Liver (tissue), 8 donors: ENCODE measurements at regions not wholly inside any gene's neighbourhood (a gene's known extent, or its start where the extent isn't known, plus 50 kb on each side); places are given as distances from the start of the nearest gene placed in this dataset.

ENCODE experiments used
- DNase-seq: peaks from one replicate; pipeline ENCODE4 v3.0.0-alpha.2; 2017; ENCODE audit warnings: low spot score
- H3K27ac ChIP-seq, 2 donors: one replicate each; pipeline ENCODE4 v1.7.0; 2013; ENCODE audit warnings: inconsistent platforms in 2 of 2, low read length in 2 of 2, control low read depth in 1 of 2, low read depth in 1 of 2, mild to moderate bottlenecking in 1 of 2
- H3K27me3 ChIP-seq, 4 donors: one replicate each; pipeline versions ENCODE4 v1.6.1 to v1.7.0; 2013; ENCODE audit warnings: low read length in 3 of 4, inconsistent platforms in 1 of 4, mild to moderate bottlenecking in 1 of 4, moderate library complexity in 1 of 4; ENCODE audit not compliant: control insufficient read depth in 4 of 4, insufficient read depth in 4 of 4
- H3K36me3 ChIP-seq, 4 donors: one replicate each; pipeline versions ENCODE4 v1.6.1 to v1.7.0; 2013; ENCODE audit warnings: low read length in 3 of 4, mild to moderate bottlenecking in 3 of 4, low read depth in 1 of 4, moderate library complexity in 1 of 4; ENCODE audit not compliant: control insufficient read depth in 4 of 4, insufficient read depth in 3 of 4
- H3K4me1 ChIP-seq, 4 donors: one replicate each; pipeline versions ENCODE4 v1.6.1 to v1.7.0; 2013; ENCODE audit warnings: low read length in 3 of 4, mild to moderate bottlenecking in 3 of 4, moderate library complexity in 1 of 4; ENCODE audit not compliant: control insufficient read depth in 4 of 4, insufficient read depth in 4 of 4
- H3K4me3 ChIP-seq, 3 donors: one replicate each; pipeline versions ENCODE4 v1.6.1 to v1.7.0; 2013; ENCODE audit warnings: low read length in 3 of 3, control low read depth in 1 of 3, low read depth in 1 of 3, mild to moderate bottlenecking in 1 of 3
- H3K9ac ChIP-seq, 2 donors: one replicate each; pipeline ENCODE4 v1.7.0; 2013; ENCODE audit warnings: low read length in 2 of 2, mild to moderate bottlenecking in 2 of 2, moderate library complexity in 2 of 2, control low read depth in 1 of 2, low read depth in 1 of 2
- H3K9me3 ChIP-seq, 4 donors: one replicate each; pipeline versions ENCODE4 v1.6.1 to v1.7.0; 2013; ENCODE audit warnings: low read length in 3 of 4; ENCODE audit not compliant: control insufficient read depth in 4 of 4
- ATF3 ChIP-seq: IDR thresholded peaks from 2 replicates; pipeline ENCODE4 v1.6.1; 2016; ENCODE audit warnings: antibody characterized with exemption
- CTCF ChIP-seq: fragments of 150-350 bp; IDR thresholded peaks from 2 replicates; pipeline ENCODE4 v1.5.1; 2017; ENCODE audit warnings: improper control_type of control experiment, low read depth, low read length; ENCODE audit not compliant: missing input control
- EGR1 ChIP-seq, 2 donors: IDR thresholded peaks; 2 replicates each; pipeline ENCODE4 v1.6.1; 2016 to 2018; ENCODE audit warnings: antibody characterized with exemption in 2 of 2, low read depth in 2 of 2
- FOXA2 ChIP-seq: IDR thresholded peaks from 2 replicates; pipeline ENCODE4 v1.6.1; 2016; ENCODE audit warnings: antibody characterized with exemption
- GABPA ChIP-seq, 2 donors: IDR thresholded peaks in 1 of 2; conservative IDR thresholded peaks in 1 of 2; 2 replicates each; pipeline ENCODE4 v1.6.1; 2016; ENCODE audit warnings: antibody characterized with exemption in 2 of 2, mild to moderate bottlenecking in 1 of 2, moderate library complexity in 1 of 2
- HNF4A ChIP-seq, 2 donors: conservative IDR thresholded peaks; 2 replicates each; pipeline ENCODE4 v1.6.1; 2016; ENCODE audit warnings: antibody characterized with exemption in 2 of 2, mild to moderate bottlenecking in 2 of 2
- HNF4G ChIP-seq: IDR thresholded peaks from 2 replicates; pipeline ENCODE4 v1.6.1; 2016; ENCODE audit warnings: antibody characterized with exemption
- JUND ChIP-seq, 2 donors: IDR thresholded peaks; 2 replicates each; pipeline ENCODE4 v1.6.1; 2016; ENCODE audit warnings: antibody characterized with exemption in 2 of 2
- MAX ChIP-seq: IDR thresholded peaks from 2 replicates; pipeline ENCODE4 v1.6.1; 2016; ENCODE audit warnings: antibody characterized with exemption
- NR2F2 ChIP-seq: IDR thresholded peaks from 2 replicates; pipeline ENCODE4 v1.6.1; 2016; ENCODE audit warnings: antibody characterized with exemption
- RAD21 ChIP-seq, 2 donors: IDR thresholded peaks; 2 replicates each; pipeline ENCODE4 v1.6.1; 2016; ENCODE audit warnings: antibody characterized with exemption in 2 of 2, mild to moderate bottlenecking in 2 of 2
- REST ChIP-seq: IDR thresholded peaks from 2 replicates; pipeline ENCODE4 v1.6.1; 2016; ENCODE audit warnings: antibody characterized with exemption, mild to moderate bottlenecking
- RXRA ChIP-seq, 2 donors: IDR thresholded peaks; 2 replicates each; pipeline ENCODE4 v1.6.1; 2017 to 2018; ENCODE audit warnings: antibody characterized with exemption in 2 of 2, mild to moderate bottlenecking in 1 of 2
- SP1 ChIP-seq: IDR thresholded peaks from 2 replicates; pipeline ENCODE4 v1.6.1; 2018; ENCODE audit warnings: antibody characterized with exemption, mild to moderate bottlenecking
- TAF1 ChIP-seq: conservative IDR thresholded peaks from 2 replicates; pipeline ENCODE4 v1.6.1; 2016; ENCODE audit warnings: antibody characterized with exemption, mild to moderate bottlenecking
- YY1 ChIP-seq: IDR thresholded peaks from 2 replicates; pipeline ENCODE4 v1.6.1; 2016; ENCODE audit warnings: antibody characterized with exemption, mild to moderate bottlenecking
- ZBTB33 ChIP-seq: IDR thresholded peaks from 2 replicates; pipeline ENCODE4 v1.6.1; 2016; ENCODE audit warnings: antibody characterized with exemption
- WGBS: extraction: QIAGEN DNeasy Blood & Tissue Kit; methylation state at CpG from one replicate; pipeline ENCODE4 v1.1.7; 2013; 5-methylcytosine and 5-hydroxymethylcytosine counted together
- donor health status: healthy.
- donor health status: healthy.
- donor health status: healthy.
- donor health status: healthy.
- donor health status: healthy.

GRCh38 chr12:63007726-63008125, 72.8 kb upstream of the PPM1H start:
- H3K36me3 ChIP-seq: no peaks in the 10 kb centered on the region
- no peak for TF ChIP-seq CTCF
- TF ChIP-seq HNF4G: no peak
- no peak for TF ChIP-seq REST
- no peak for TF ChIP-seq TAF1
- no peak for TF ChIP-seq RAD21 (IDR thresholded peaks at IDR 0.05)
- TF ChIP-seq YY1: no peak
- TF ChIP-seq EGR1 (IDR thresholded peaks at IDR 0.05; ENCODE audit: low read depth in 2 of 2): no peak
- TF ChIP-seq ZBTB33: no peak
- no peak for TF ChIP-seq ATF3
- TF ChIP-seq NR2F2: no peak
- no peak for TF ChIP-seq RXRA (IDR thresholded peaks at IDR 0.05)
- TF ChIP-seq HNF4A (conservative IDR thresholded peaks at IDR 0.05): no peak
- no peak for TF ChIP-seq MAX
- no peak for TF ChIP-seq GABPA (IDR thresholded peaks at IDR 0.05 in 1 of 2, conservative IDR thresholded peaks at IDR 0.05 in 1 of 2)
- 85% methylated on average over 6 of the region's 6 CpGs for WGBS

GRCh38 chr12:63006536-63006935, 71.6 kb upstream of the PPM1H start:
- Histone ChIP-seq H3K27me3 (no peaks in the 10 kb centered on the region), H3K36me3 (no peaks in the 10 kb centered on the region), H3K4me1 (no peaks in the 10 kb centered on the region), H3K9ac (no peak overlapping the region), H3K9me3 (peaks cover 0 to 2% (median 0%) of the 10 kb centered on the region in 4 donors), H3K4me3 (no peak overlapping the region), H3K27ac (no peak overlapping the region)
- WGBS: 65% methylated on average over 4 of the region's 4 CpGs
- DNase-seq: no peak
- TF ChIP-seq ZBTB33 (no peak), REST (no peak), SP1 (no peak), JUND (IDR thresholded peaks at IDR 0.05) (no peak), MAX (no peak), NR2F2 (no peak), EGR1 (IDR thresholded peaks at IDR 0.05; ENCODE audit: low read depth in 2 of 2) (no peak), RAD21 (IDR thresholded peaks at IDR 0.05) (no peak), FOXA2 (no peak), HNF4G (no peak), YY1 (no peak), ATF3 (no peak), HNF4A (conservative IDR thresholded peaks at IDR 0.05) (no peak), GABPA (IDR thresholded peaks at IDR 0.05 in 1 of 2, conservative IDR thresholded peaks at IDR 0.05 in 1 of 2) (no peak), TAF1 (no peak)

More at GRCh38 chr12:63007726-63008125, 72.8 kb upstream of the PPM1H start:
- no peak for DNase-seq
- Histone ChIP-seq H3K9me3 (peaks cover 0 to 2% (median 0%) of the 10 kb centered on the region in 4 donors), H3K27me3 (peaks cover 0 to 2% (median 0%) of the 10 kb centered on the region in 4 donors), H3K4me3 (no peak overlapping the region), H3K9ac (no peak overlapping the region), H3K27ac (no peak overlapping the region), H3K4me1 (no peaks in the 10 kb centered on the region)
